ENCODE measurements at regions not wholly inside any gene's neighbourhood (a gene's known extent, or its start where the extent isn't known, plus 50 kb on each side); places are given as distances from the start of the nearest gene placed in this dataset.

GRCh38 chr2:57444752-57445430, 601.7 kb upstream of the VRK2 start:
- TF ChIP-seq CTCF (IDR thresholded peaks at IDR 0.05), result no peak
- no peak for TF ChIP-seq POLR2A (IDR thresholded peaks at IDR 0.05)

Measured in esophagus squamous epithelium (tissue), 4 donors.